HepG2 (cell line): ENCODE measurements at regions not wholly inside any gene's neighbourhood (a gene's known extent, or its start where the extent isn't known, plus 50 kb on each side); places are given as distances from the start of the nearest gene placed in this dataset.
"Not testable (repeated sequence)": the region's sequence is repeated elsewhere in the genome, so short reads cannot be mapped to it uniquely, and the experiment has no call there.

ENCODE experiments used
- ATAC-seq: fragments of 200-7000 bp; cut with Tn5 transposase; 3 replicates; pipeline ENCODE4 v1.9.1; 2020; ENCODE audit warnings: mild to moderate bottlenecking, moderate library complexity
- BruUV-seq: library from RNA; stranded (reverse); fragments of 400-500 nt; replicated peaks from 2 replicates; lab custom pipeline; 2021; lab: Mats Ljungman, UMichigan
- CTCF ChIA-PET: fragments of 300-600 bp; formaldehyde crosslinking; extraction: SDS; loops from one replicate; lab custom pipeline; 2021; ENCODE audit warnings: low total read pairs, inconsistent platforms, low intra/inter-chr PET ratio; lab: Yijun Ruan, JAX
- POLR2A ChIA-PET: fragments of 350-600 bp; sonication (Branson Sonifier 250); formaldehyde crosslinking; loops from one replicate; lab custom pipeline; 2020; ENCODE audit warnings: antibody characterized with exemption, inconsistent platforms; lab: Yijun Ruan, JAX
- DNase-seq: peaks from one replicate; pipeline ENCODE4 v3.0.0-alpha.2; 2015; ENCODE audit warnings: low spot score
- FAIRE-seq: peaks from 3 replicates; lab custom pipeline; 2011; peaks lifted over from hg19 to GRCh38; lab: Jason Lieb, UNC
- H2AFZ ChIP-seq: one replicate; pipeline ENCODE4 v1.6.1; 2011; ENCODE audit warnings: low read length, inconsistent platforms
- H3K27ac ChIP-seq: fragments of 300-600 bp; 3 replicates; pipeline ENCODE4 v1.8.0; 2011; ENCODE audit warnings: mixed run types, mild to moderate bottlenecking, mixed read lengths, low read length, inconsistent platforms; ENCODE audit not compliant: insufficient read depth; ENCODE audit errors: extremely low read length
- H3K27me3 ChIP-seq, 2 experiments: fragments of 200-600 bp in 1 of 2; 2 replicates in 1 of 2; 3 replicates in 1 of 2; pipeline versions ENCODE4 v1.6.0 to v1.8.0; 2011; ENCODE audit warnings: low read length in 2 of 2, mild to moderate bottlenecking in 2 of 2, moderate library complexity in 2 of 2, inconsistent platforms in 1 of 2; ENCODE audit not compliant: insufficient read depth in 2 of 2, control insufficient read depth in 1 of 2
- H3K36me3 ChIP-seq, 2 experiments: fragments of 200-600 bp in 1 of 2; replicated peaks in 1 of 2; 2 replicates in 1 of 2; 3 replicates in 1 of 2; pipeline versions ENCODE4 v1.5.1 to v1.8.0; 2011; ENCODE audit warnings: low read length in 2 of 2, inconsistent platforms in 1 of 2; ENCODE audit not compliant: insufficient read depth in 2 of 2, control insufficient read depth in 1 of 2
- H3K4me1 ChIP-seq: 2 replicates; pipeline ENCODE4 v1.5.1; 2012; ENCODE audit warnings: low read length, inconsistent platforms; ENCODE audit not compliant: insufficient read depth
- H3K4me2 ChIP-seq: 2 replicates; pipeline ENCODE4 v1.6.0; 2011; ENCODE audit warnings: low read depth, low read length, inconsistent platforms
- H3K4me3 ChIP-seq, 3 experiments: fragments of 200-600 bp in 1 of 3; sonication (generic), shearing (Covaris generic) in 1 of 3; replicated peaks in 1 of 3; 2 replicates each; pipeline ENCODE4 v1.5.1; 2011 to 2016; ENCODE audit warnings: low read length in 3 of 3, inconsistent platforms in 2 of 3, low read depth in 2 of 3, mild to moderate bottlenecking in 2 of 3, control low read depth in 1 of 3, mixed read lengths in 1 of 3; ENCODE audit not compliant: insufficient read depth in 1 of 3
- H3K79me2 ChIP-seq: one replicate; pipeline ENCODE4 v1.6.1; 2011; ENCODE audit warnings: low read length, inconsistent platforms; ENCODE audit not compliant: insufficient read depth
- H3K9ac ChIP-seq: 2 replicates; pipeline ENCODE4 v1.6.0; 2011; ENCODE audit warnings: mild to moderate bottlenecking, low read depth, low read length, inconsistent platforms; ENCODE audit not compliant: insufficient read depth
- H3K9me3 ChIP-seq: 2 replicates; pipeline ENCODE4 v1.5.1; 2012; ENCODE audit warnings: mild to moderate bottlenecking, low read length
- H4K20me1 ChIP-seq: 2 replicates; pipeline ENCODE4 v1.6.0; 2011; ENCODE audit warnings: inconsistent platforms, mild to moderate bottlenecking, low read length, moderate library complexity; ENCODE audit not compliant: insufficient read depth
- CTCF ChIP-seq: sonication (generic); formaldehyde crosslinking; IDR thresholded peaks from 2 replicates; pipeline ENCODE4 v1.5.0; 2020; ENCODE audit warnings: mild to moderate bottlenecking, missing genetic modification reagents, moderate library complexity
- WGBS: methylation state at CpG from one replicate; pipeline ENCODE4 v1.1.6; 2017; ENCODE audit warnings: low lambda C conversion rate; 5-methylcytosine and 5-hydroxymethylcytosine counted together
- in situ Hi-C: cut with HindIII; loops from 2 replicates; pipeline ENCODE4 v1.10.0; 2017; ENCODE audit warnings: low pct_unique_long_range_greater_than_20kb; ENCODE audit not compliant: extremely low pct_ligation_motif_present
- intact Hi-C: fragments of 100-400 bp; cut with micrococcal nuclease; formaldehyde crosslinking; loops from one replicate; pipeline ENCODE4 v1.10.0; 2022; ENCODE audit not compliant: unreplicated experiment

- WGBS = 0% methylated on average over 5 of the region's 5 CpGs
- H3K9ac ChIP-seq, ATAC-seq, POLR2A ChIA-PET, H3K4me1 ChIP-seq, FAIRE-seq, H3K27me3 ChIP-seq, H3K36me3 ChIP-seq, H3K9me3 ChIP-seq, H3K79me2 ChIP-seq, H2AFZ ChIP-seq, H3K4me3 ChIP-seq, CTCF ChIA-PET, H4K20me1 ChIP-seq, intact Hi-C loops, DNase-seq, H3K27ac ChIP-seq, BruUV-seq, H3K4me2 ChIP-seq: not testable (repeated sequence)
- in situ Hi-C loops = loop anchor here (25.0 kb wide), 1 partner anchor 231 kb away; no protein-coding TSS in a partner anchor
Observed at GRCh38 chr2:89142959-89143358, 451.5 kb downstream of the RPIA start.

GRCh38 chr2:89145342-89145741, 453.9 kb downstream of the RPIA start:
- H3K4me2 ChIP-seq, CTCF ChIA-PET, H3K27me3 ChIP-seq, intact Hi-C loops, H3K79me2 ChIP-seq, H2AFZ ChIP-seq, BruUV-seq, H3K4me1 ChIP-seq, H3K9ac ChIP-seq, H4K20me1 ChIP-seq, POLR2A ChIA-PET, H3K9me3 ChIP-seq, DNase-seq, H3K36me3 ChIP-seq, H3K4me3 ChIP-seq, H3K27ac ChIP-seq: not testable (repeated sequence)
- 100% methylated on average over 1 of the region's 1 CpG for WGBS
- FAIRE-seq = peak; percentile 52
- peak; percentile 26; the same call in 1 of the 2 replicates for TF ChIP-seq CTCF (CRISPR knock-in tag)
- in situ Hi-C loops = loop anchor here (25.0 kb wide), 1 partner anchor 233 kb away; no protein-coding TSS in a partner anchor
- ATAC-seq = peak; percentile 47; the same call in 2 of the 3 replicates

GRCh38 chr2:89148256-89148655, 456.8 kb downstream of the RPIA start:
- ATAC-seq, CTCF ChIA-PET, BruUV-seq, H3K9me3 ChIP-seq, POLR2A ChIA-PET, H3K79me2 ChIP-seq, intact Hi-C loops, H3K4me2 ChIP-seq, H3K27me3 ChIP-seq, H4K20me1 ChIP-seq, H3K27ac ChIP-seq, H2AFZ ChIP-seq, H3K36me3 ChIP-seq, H3K9ac ChIP-seq, H3K4me1 ChIP-seq, FAIRE-seq, H3K4me3 ChIP-seq, DNase-seq: not testable (repeated sequence)
- WGBS = 39% methylated on average over 2 of the region's 2 CpGs
- in situ Hi-C loops = loop anchor here (25.0 kb wide), 1 partner anchor 236 kb away; no protein-coding TSS in a partner anchor

DNA sequence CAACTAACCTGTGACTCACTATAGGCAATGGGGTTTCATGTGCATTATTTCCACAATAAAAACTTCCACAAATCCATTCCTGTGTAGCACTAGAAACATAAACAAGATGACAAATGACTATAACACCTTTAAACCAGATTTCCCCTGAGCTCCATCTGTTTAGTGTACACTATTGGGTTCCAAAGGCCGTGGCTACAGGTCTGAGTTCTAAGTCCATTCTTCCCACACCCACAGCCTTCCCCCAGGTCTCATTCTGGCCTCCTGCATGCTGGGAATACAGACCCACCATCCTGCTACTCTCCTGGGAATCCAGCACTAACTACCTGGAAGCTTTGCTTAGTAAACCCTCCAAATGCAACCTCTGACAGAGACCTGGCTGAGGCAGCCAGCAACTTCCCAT, 460.2 kb downstream of the RPIA start:
- POLR2A ChIA-PET, H3K27ac ChIP-seq, H2AFZ ChIP-seq, H3K79me2 ChIP-seq, H3K36me3 ChIP-seq, in situ Hi-C loops, H3K4me2 ChIP-seq, CTCF ChIA-PET, FAIRE-seq, H4K20me1 ChIP-seq, BruUV-seq, DNase-seq, H3K9ac ChIP-seq, H3K27me3 ChIP-seq, H3K4me3 ChIP-seq, H3K4me1 ChIP-seq, H3K9me3 ChIP-seq: not testable (repeated sequence)
- peak; percentile 70; the same call in 2 of the 3 replicates for ATAC-seq
- WGBS = 0% methylated on average over 1 of the region's 1 CpG
- intact Hi-C loops = loop anchor here (10.0 kb wide), 1 partner anchor 267 kb away; no protein-coding TSS in a partner anchor
